Activated B cell treated with CpG ODN at 0.5 μM for 24 hours (primary cell): ENCODE measurements at regions not wholly inside any gene's neighbourhood (a gene's known extent, or its start where the extent isn't known, plus 50 kb on each side); places are given as distances from the start of the nearest gene placed in this dataset.

ENCODE experiments used
- ATAC-seq: fragments of 200-7000 bp; cut with Tn5 transposase; one replicate; pipeline ENCODE4 v1.10.0; 2021; ENCODE audit warnings: low read depth, mild to moderate bottlenecking, moderate library complexity
- CTCF ChIA-PET: fragments of 350-600 bp; sonication (Branson Sonifier 250); formaldehyde crosslinking; loops from one replicate; lab custom pipeline; 2021; ENCODE audit warnings: antibody characterized with exemption; lab: Charles Lee
- POLR2A ChIA-PET: fragments of 350-600 bp; sonication (Branson Sonifier 250); formaldehyde crosslinking; loops from one replicate; lab custom pipeline; 2021; ENCODE audit warnings: antibody characterized with exemption; lab: Charles Lee
- DNase-seq: peaks from one replicate; pipeline ENCODE4 v3.0.0; 2022
- H3K27ac Mint-ChIP-seq: one replicate; pipeline ENCODE4 v1.8.0; 2020; ENCODE audit warnings: mixed read lengths
- H3K27me3 Mint-ChIP-seq: one replicate; pipeline ENCODE4 v1.8.0; 2021; ENCODE audit warnings: mixed read lengths
- H3K36me3 Mint-ChIP-seq: one replicate; pipeline ENCODE4 v1.8.0; 2021; ENCODE audit warnings: low read depth, mixed read lengths
- H3K4me1 Mint-ChIP-seq: one replicate; pipeline ENCODE4 v1.8.0; 2021; ENCODE audit warnings: mixed read lengths
- H3K4me3 Mint-ChIP-seq: one replicate; pipeline ENCODE4 v1.8.0; 2020; ENCODE audit warnings: mild to moderate bottlenecking, mixed read lengths
- H3K9me3 Mint-ChIP-seq: one replicate; pipeline ENCODE4 v1.8.0; 2020; ENCODE audit warnings: mixed read lengths
- intact Hi-C: fragments of 100-400 bp; cut with micrococcal nuclease; formaldehyde crosslinking; loops from one replicate; pipeline ENCODE4 v1.15.1; 2024
- TF ChIP-seq, protein P1 (sequence below): fragments of 200-600 bp; IDR thresholded peaks from one replicate; pipeline ENCODE4 v1.8.0; 2022; ENCODE audit warnings: antibody characterized with exemption, mild to moderate bottlenecking

DNA sequence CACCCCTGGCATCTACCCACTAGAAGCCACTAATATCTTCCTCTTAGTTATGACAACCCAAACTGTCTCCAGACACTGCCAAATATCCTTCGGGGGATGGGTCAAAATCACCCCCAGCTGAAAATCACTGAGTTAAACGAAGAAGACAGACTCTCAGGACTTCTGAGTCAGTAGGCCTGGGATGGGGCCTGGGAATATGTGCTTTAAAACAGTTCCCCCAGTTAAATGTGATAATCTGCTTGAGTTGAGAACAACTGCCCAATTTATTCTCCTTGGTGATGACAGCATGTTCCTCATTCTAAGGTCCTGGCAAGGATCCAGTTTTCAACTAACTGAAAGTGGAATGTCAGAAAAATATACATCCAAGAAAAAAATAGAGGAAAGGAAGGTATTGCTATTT, 52.4 kb downstream of the CBLL2 start:
- Mint-ChIP-seq H3K36me3 (no peaks in the 10 kb centered on the region), H3K9me3 (no peaks in the 10 kb centered on the region), H3K27ac (no peak overlapping the region), H3K4me1 (no peaks in the 10 kb centered on the region), H3K4me3 (no peak overlapping the region), H3K27me3 (peaks cover 5% of the 10 kb centered on the region)
- ChIA-PET CTCF (no interaction called here), POLR2A (no interaction called here)
- ATAC-seq (no peak), DNase-seq (no peak)
- TF ChIP-seq, protein P1, sequence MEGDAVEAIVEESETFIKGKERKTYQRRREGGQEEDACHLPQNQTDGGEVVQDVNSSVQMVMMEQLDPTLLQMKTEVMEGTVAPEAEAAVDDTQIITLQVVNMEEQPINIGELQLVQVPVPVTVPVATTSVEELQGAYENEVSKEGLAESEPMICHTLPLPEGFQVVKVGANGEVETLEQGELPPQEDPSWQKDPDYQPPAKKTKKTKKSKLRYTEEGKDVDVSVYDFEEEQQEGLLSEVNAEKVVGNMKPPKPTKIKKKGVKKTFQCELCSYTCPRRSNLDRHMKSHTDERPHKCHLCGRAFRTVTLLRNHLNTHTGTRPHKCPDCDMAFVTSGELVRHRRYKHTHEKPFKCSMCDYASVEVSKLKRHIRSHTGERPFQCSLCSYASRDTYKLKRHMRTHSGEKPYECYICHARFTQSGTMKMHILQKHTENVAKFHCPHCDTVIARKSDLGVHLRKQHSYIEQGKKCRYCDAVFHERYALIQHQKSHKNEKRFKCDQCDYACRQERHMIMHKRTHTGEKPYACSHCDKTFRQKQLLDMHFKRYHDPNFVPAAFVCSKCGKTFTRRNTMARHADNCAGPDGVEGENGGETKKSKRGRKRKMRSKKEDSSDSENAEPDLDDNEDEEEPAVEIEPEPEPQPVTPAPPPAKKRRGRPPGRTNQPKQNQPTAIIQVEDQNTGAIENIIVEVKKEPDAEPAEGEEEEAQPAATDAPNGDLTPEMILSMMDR, result no peak
- intact Hi-C loops, result no loop called here

DNA sequence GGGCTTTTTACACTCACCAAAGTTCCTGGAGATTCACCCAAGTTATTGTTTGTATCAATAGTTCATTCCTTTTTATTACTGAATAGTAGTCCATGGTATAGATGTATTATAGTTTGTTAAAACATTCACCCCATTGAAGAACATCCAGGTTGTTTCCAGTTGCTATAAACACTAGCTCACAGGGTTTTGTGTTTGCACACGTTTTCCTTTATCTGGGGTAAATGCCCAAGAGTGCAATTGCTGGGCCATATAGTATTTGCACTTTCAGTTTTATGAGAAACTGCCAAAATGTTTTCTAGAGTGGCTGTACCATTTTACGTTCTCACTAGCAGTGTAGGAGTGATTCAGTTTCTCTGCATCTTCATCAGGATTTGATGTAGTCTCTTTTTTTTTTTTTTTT, 57.1 kb downstream of the CBLL2 start:
- CTCF ChIA-PET, result no interaction called here
- no peak overlapping the region for H3K4me3 Mint-ChIP-seq
- no peak for ATAC-seq
- intact Hi-C loops, result no loop called here
- peaks cover 2% of the 10 kb centered on the region for H3K27me3 Mint-ChIP-seq
- POLR2A ChIA-PET, result no interaction called here
- no peak overlapping the region for H3K27ac Mint-ChIP-seq
- DNase-seq, result no peak
- TF ChIP-seq, protein P1, result no peak
- no peaks in the 10 kb centered on the region for H3K4me1 Mint-ChIP-seq
- H3K9me3 Mint-ChIP-seq, result no peaks in the 10 kb centered on the region
- no peaks in the 10 kb centered on the region for H3K36me3 Mint-ChIP-seq

- Mint-ChIP-seq H3K4me3 (no peak overlapping the region), H3K27me3 (peaks cover 4% of the 10 kb centered on the region), H3K27ac (no peak overlapping the region), H3K9me3 (no peaks in the 10 kb centered on the region), H3K4me1 (no peaks in the 10 kb centered on the region), H3K36me3 (no peaks in the 10 kb centered on the region)
- TF ChIP-seq, protein P1, result no peak
- no peak for DNase-seq
- no peak for ATAC-seq
- intact Hi-C loops, result no loop called here
- POLR2A ChIA-PET, result no interaction called here
- CTCF ChIA-PET, result no interaction called here
Observed at GRCh38 chrX:22338740-22339139, 66.0 kb downstream of the CBLL2 start.

GRCh38 chrX:22339459-22339858, 66.7 kb downstream of the CBLL2 start:
- ChIA-PET CTCF (no interaction called here), POLR2A (no interaction called here)
- intact Hi-C loops, result no loop called here
- Mint-ChIP-seq H3K36me3 (no peaks in the 10 kb centered on the region), H3K9me3 (no peaks in the 10 kb centered on the region), H3K27ac (no peak overlapping the region), H3K27me3 (peaks cover 4% of the 10 kb centered on the region), H3K4me1 (no peaks in the 10 kb centered on the region), H3K4me3 (no peak overlapping the region)
- TF ChIP-seq, protein P1, result no peak
- DNase-seq, result no peak
- ATAC-seq, result no peak

GRCh38 chrX:22340022-22340616, 67.4 kb downstream of the CBLL2 start:
- TF ChIP-seq, protein P1, result no peak
- intact Hi-C loops, result no loop called here
- ChIA-PET CTCF (no interaction called here), POLR2A (no interaction called here)
- no peaks in the 10 kb centered on the region for H3K4me1 Mint-ChIP-seq
- peaks cover 4% of the 10 kb centered on the region for H3K27me3 Mint-ChIP-seq
- H3K4me3 Mint-ChIP-seq, result no peak overlapping the region
- no peaks in the 10 kb centered on the region for H3K9me3 Mint-ChIP-seq
- H3K36me3 Mint-ChIP-seq, result no peaks in the 10 kb centered on the region
- DNase-seq (no peak), ATAC-seq (no peak)
- H3K27ac Mint-ChIP-seq, result no peak overlapping the region
